GM19025 (cell line): ENCODE measurements at regions not wholly inside any gene's neighbourhood (a gene's known extent, or its start where the extent isn't known, plus 50 kb on each side); places are given as distances from the start of the nearest gene placed in this dataset.
"Not testable (repeated sequence)": the region's sequence is repeated elsewhere in the genome, so short reads cannot be mapped to it uniquely, and the experiment has no call there.

Experiments
- ATAC-seq: cut with Tn5 transposase; IDR thresholded peaks from one replicate; pipeline ENCODE4 v1.9.1; 2021; ENCODE audit warnings: mild to moderate bottlenecking, low read depth, moderate library complexity; ENCODE audit not compliant: unreplicated experiment

DNA sequence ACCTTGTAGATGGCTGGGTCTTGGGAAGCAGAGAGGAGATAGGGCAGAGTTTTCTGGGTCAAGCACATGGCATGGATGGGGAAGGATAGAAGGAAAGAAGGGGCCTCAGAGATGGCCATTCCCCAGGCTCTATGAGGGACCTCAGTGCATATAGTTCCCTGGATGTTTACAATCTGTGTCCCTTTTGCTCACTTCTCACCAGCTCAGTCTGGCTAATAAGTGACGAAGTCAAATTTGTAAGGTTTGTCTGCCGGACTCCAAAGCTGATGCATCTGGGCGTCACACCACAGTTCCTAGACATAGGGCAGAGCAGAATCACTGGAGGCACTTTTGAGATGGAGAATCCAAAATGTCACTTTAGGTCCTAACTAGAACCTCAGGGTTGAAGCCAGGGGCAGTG lies 416.4 kb upstream of the PROX1 start:
- no peak for ATAC-seq

GRCh38 chr1:213571843-213572242 lies 415.9 kb upstream of the PROX1 start:
- no peak for ATAC-seq

DNA sequence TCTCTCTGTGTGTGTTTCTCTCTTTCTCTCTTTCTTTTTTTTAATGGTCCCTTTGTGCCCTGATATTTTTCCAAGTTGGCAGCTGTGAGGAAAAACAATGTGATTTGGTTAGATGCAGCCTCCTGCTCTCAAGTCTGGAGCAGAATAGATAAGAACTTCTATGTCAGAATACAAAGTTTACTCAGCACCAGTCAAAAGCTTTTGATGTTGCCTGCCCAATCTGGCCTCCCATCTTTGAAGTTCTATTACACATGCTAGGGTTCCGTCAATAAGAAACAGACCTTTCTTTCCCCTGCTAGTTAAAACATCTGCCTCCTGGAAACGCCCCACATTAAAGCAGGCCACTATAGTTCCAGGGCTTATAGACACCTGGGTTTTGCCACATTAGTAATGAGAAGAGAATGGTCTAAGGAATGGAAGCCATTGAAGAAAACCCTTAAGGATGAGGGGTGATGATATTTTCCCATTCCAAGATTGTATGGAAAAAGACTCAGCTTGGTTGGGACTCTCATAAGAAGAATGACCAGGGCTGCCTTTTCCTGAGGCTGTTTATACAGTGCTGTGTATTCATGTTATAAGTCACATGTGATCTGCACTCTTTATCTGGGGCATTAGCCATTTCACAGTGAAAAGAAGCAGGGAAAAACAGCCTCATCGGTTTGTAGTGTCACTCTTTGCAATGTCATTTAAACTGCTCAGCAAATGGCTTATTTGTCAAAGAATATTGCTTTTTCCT lies 414.7 kb upstream of the PROX1 start:
- ATAC-seq, result no peak

DNA sequence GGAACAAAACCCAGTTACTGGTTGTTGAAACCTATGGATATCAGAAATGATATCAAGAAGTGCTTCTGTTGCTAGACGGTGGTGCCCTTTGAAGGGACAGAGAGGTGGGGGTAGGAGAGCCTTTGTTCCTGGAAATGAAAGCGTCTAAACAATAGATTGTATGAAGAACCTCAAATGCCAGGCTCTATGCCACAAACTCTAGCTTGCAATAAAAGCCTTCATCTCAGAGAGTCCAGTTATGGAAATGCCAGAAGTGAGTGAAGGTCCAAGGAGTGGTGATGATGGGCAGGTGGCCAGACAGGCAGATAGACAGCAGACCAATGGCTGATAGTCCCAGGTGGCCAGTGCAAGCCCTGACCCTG lies 414.1 kb upstream of the PROX1 start:
- ATAC-seq, result no peak

DNA sequence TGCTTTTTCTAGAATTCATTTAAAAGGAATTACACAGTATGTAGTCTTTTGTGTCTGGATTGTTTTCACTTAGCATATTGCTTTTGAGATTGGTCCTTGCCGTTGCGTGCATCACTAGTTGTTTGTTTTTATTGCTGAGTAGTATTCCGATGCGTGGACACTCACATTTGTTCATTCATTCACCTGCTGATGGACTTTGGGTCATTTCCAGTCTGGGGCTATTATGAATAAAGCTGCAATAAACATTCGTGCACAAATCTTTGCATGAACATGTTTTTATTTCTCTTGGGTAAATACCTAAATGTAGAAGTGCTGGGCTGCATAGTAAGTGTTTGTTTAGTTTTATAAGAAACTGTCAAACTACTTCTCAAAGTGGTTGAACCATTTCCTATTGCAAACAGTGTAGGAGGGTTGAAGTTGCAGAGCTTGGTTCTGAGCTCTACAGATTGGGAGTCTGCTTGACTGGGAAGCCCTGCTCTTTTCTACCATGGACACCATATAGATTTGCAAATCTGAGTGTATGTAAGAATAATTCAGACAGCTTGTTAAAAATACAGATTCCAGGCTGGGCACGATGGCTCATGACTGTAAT lies 404.7 kb upstream of the PROX1 start:
- ATAC-seq, result no peak

DNA sequence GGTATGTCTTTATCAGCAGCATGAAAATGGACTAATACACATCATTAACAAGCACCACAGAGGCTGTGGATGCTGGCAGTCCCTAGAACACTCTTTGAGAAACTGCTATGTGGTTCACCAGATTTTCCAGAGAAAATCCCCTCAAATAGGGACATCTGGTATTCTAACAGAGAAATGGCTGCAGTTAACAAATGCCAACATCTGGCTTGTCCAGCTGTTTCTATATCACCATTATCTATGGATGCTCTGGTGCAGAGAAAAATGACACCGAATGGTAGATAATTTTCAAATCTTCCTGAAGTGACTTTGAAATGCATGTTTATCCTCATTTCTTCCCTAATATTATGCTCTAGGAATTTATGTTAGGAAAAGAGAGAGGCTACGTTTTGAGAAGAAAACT lies 403.5 kb upstream of the PROX1 start:
- ATAC-seq, result no peak

- no peak for ATAC-seq
Observed at GRCh38 chr1:213585402-213585801, 402.4 kb upstream of the PROX1 start.

DNA sequence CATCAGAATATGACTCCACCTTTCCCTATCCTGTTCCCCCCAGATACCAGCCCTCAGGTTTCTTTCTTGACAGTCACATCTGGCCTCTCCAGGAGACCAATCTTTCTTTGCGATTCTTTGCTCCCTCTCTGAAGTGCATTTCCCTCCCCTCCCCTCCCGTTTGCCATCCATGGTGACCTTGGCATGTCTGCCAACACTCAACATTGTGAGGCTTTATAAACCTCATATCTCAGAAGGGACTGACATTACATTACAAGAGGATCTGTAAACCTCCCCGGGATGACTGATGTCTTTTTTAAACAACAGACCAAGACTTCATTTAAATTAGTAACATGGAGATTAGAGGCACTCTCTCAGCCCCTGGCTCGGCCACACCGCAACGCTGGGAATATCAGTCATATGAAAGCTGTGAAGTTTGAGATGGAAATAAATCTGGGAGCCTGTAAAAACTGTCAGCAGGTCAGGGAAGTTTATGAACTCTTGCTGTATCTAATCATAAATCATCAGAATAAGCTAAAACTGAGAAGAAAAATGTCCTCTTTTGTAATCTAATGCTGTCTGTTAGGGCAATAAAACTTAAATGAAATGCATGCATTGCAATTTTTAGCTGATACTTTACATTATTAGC lies 401.7 kb upstream of the PROX1 start:
- ATAC-seq, result no peak

- ATAC-seq, result no peak
Observed at GRCh38 chr1:213586587-213586972, 401.2 kb upstream of the PROX1 start.

DNA sequence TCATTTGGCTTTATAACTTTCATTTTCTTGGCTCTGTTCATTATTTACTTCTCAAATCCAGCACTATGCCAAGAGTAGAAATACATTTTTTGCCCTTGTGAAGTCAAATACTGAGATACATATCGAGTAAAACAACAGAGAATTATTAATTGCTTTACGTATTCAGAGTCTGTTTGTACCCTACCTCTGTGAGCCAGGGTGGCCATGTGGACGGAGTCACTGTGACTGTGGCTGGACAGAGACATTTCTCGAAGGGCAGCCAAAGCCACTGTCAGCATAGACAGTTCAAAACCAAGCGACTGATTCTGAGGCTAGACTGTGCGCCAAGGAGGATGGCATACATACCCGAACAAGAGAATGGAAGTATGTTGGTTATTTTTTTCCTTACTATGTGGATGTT lies 391.0 kb upstream of the PROX1 start:
- no peak for ATAC-seq

DNA sequence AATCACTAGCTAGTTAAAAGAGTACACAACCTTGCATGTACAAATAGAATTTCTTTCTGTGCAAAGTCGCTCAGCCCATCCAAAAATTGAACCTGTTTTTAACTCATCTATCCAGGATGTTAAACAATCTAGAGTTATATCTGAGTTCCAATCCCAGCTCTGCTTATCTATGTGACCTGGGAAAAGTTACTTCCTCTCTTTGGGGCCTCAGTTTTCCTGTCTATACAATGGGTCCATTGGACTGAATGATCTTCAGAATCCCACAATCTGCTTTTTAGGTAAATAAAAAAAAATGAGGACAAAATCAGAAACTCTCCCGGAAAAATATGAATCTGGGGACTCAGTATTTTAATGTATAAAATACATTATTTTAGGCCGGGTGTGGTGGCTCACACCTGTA lies 389.5 kb upstream of the PROX1 start:
- no peak for ATAC-seq

DNA sequence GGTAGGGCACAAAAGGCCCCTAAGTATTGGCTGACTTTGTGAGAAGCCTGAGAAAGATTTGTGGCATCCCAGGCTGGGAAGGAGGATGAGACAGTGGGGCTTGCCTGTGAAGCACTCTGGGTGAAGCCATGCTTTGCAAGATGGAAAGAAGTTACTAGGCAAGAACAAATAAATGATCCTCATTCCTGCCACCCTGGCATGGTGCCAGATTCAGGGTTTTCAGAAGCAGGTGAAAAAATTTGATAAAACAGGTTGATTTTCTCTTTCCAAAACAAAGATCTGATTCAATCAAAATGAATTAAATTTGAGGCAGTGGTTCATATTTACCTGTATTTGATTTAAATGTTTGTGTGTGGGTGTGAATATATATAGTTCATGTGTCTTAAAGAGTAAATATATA lies 386.9 kb upstream of the PROX1 start:
- no peak for ATAC-seq

DNA sequence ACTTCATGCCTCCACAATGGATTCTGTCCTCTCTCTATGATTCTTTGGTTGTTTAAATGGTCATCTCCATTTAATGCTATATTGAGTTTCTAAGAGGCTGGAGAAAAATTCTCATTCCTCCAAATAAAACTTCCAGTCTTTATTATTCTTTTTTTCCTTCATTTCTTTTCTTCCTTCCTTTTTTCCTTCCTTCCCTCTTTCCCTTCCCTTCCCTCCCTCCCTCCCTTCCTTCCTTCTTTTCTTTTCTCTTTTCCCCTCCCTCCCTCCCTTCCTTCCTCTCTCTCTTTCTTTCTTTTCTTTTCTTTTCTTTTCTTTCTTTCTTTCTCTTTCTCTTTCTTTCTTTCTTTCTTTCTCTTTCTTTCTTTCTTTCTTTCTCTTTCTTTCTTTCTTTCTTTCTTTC lies 386.1 kb upstream of the PROX1 start:
- ATAC-seq, result not testable (repeated sequence)

DNA sequence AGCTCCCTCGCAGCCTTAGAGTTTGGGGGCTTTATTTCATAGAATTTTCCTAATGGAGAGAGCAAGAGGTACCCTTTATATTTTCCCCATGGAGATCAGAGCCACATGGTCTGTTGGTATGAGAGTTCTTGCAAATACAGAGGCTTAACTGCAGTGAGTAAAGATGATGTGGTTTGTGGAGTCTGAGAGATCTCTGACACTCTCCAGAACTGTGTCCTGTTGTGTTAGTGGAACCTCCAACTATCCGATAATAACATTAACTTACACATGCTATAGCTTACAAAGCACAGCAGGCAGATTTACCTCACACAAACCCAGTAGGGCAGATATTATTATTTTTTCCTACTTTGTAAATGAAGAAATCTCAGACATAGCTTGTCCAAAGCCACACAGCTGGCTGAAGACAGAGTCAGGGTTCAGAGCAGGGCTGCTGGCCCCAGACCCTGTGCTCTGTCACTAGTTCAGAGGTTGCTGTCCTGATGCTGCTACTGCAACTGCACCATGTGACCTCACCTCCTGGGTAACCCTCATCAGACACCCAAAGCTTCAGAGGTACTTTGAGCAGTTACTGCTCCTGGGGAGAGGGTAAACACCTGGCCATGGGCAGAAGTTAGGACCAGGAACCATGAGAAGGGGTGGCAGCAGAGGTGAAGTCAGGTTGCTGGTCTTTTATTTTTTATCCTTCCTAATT lies 384.8 kb upstream of the PROX1 start:
- ATAC-seq, result no peak

GRCh38 chr1:213604477-213604876 lies 383.3 kb upstream of the PROX1 start:
- ATAC-seq, result no peak

GRCh38 chr1:213605732-213606131 lies 382.0 kb upstream of the PROX1 start:
- no peak for ATAC-seq

- ATAC-seq, result no peak
Observed at GRCh38 chr1:213606252-213606820, 381.4 kb upstream of the PROX1 start.

DNA sequence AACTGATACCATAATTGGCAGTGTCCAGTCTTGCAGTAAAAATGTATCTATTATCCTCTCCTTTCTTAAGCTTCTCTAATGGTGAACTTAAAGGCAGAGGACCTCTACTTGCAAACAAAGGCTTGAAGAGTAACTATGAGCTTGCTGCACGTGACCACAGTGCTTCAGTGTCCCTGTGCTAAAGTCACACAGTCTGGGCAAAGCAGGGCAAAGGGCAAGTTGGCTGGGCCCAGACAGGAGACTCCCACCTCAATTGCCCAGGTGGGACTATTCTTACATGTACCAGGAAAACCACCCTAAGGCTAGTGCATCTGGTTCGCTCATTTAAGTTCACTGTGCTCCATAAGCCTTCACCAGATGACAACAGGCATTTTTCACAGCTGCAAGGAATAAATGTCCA lies 374.2 kb upstream of the PROX1 start:
- ATAC-seq, result no peak

DNA sequence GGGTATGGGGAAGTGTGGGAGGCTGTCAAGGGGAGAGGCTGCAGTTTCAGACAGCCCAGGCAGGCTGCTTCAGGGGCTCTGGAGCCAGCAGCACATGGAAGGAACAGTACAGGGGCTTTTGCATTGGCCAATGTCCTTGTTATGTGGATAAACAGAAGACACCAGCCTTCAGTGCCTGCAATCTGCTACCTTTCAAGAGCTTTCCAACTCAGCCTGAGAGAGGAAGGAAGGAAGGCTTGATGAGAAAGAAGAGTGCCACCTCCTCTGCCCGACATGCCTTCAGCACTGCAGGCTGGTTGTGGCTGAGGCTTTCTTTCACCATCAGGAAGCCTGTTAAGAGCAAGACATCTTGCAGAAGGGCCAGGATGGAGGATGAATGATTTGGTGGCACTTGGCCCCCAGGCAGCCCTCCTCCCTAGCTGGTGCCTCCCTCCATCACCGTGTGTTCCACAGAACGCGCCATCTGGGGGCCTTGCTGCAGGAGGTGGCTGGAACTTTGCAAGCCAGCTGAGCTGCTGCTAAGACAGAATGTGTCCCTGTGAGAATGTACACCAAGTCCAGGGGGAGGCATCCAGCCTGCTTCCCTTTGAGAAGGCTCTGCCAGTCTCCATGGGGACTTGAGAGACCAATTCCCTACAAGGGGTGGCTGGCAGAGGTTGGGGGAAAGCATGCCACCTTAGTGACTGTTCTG lies 372.4 kb upstream of the PROX1 start:
- no peak for ATAC-seq

GRCh38 chr1:213617133-213617532 lies 370.6 kb upstream of the PROX1 start:
- no peak for ATAC-seq

DNA sequence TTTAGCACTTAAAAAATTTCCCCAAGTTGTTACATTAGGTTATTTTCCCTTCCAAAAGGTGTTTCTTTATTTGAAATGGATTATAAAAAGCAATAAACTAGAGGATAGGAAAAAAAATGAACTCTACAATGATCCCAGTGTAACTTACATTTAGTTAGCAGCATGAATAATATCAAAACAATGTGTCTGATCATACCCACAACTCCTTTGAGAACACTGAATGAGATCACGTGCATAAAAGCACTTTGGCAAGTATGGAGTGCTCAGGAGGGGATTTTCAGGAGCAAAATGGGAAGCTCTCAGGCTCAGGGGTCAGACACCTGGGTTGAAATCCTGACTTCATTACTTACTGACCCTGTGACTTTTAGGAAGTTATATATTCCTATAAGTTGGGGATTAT lies 369.7 kb upstream of the PROX1 start:
- no peak for ATAC-seq
